GM23338 (cell line): ENCODE measurements at regions not wholly inside any gene's neighbourhood (a gene's known extent, or its start where the extent isn't known, plus 50 kb on each side); places are given as distances from the start of the nearest gene placed in this dataset.

Experiments
- EZH2 ChIP-seq: fragments of 200-600 bp; sonication (generic); IDR thresholded peaks from one replicate; pipeline ENCODE4 v1.8.0; 2017; ENCODE audit warnings: antibody characterized with exemption, mild to moderate bottlenecking, low read depth; ENCODE audit not compliant: unreplicated experiment
- EZH2phosphoT487 ChIP-seq: fragments of 200-600 bp; sonication (generic); IDR thresholded peaks from one replicate; pipeline ENCODE4 v1.8.1; 2018; ENCODE audit warnings: antibody characterized with exemption; ENCODE audit not compliant: unreplicated experiment
- JUNB ChIP-seq: IDR thresholded peaks from one replicate; pipeline ENCODE4 v1.6.1; 2016; ENCODE audit warnings: antibody characterized with exemption; ENCODE audit not compliant: unreplicated experiment
- POLR2AphosphoS5 ChIP-seq: IDR thresholded peaks from 2 replicates; pipeline ENCODE4 v1.6.1; 2016; ENCODE audit warnings: antibody characterized with exemption, low read depth
- ZNF331 ChIP-seq: fragments of 250-450 bp; sonication (Bioruptor Pico); IDR thresholded peaks from 2 replicates; pipeline ENCODE4 v1.5.0; 2020; ENCODE audit warnings: low read depth, mild to moderate bottlenecking, moderate library complexity
- TF ChIP-seq, protein P1 (sequence below): IDR thresholded peaks from one replicate; pipeline ENCODE4 v1.6.1; 2018; ENCODE audit warnings: antibody characterized with exemption; ENCODE audit not compliant: unreplicated experiment
- TF ChIP-seq, protein P2 (sequence below), 2 experiments: fragments of 200-600 bp in 1 of 2; sonication (generic) in 1 of 2; conservative IDR thresholded peaks; 2 replicates each; pipeline versions ENCODE4 v1.5.1 to v1.6.1; 2016 to 2017; ENCODE audit warnings: antibody characterized with exemption in 2 of 2, low read depth in 2 of 2, mild to moderate bottlenecking in 2 of 2, moderate library complexity in 1 of 2

DNA sequence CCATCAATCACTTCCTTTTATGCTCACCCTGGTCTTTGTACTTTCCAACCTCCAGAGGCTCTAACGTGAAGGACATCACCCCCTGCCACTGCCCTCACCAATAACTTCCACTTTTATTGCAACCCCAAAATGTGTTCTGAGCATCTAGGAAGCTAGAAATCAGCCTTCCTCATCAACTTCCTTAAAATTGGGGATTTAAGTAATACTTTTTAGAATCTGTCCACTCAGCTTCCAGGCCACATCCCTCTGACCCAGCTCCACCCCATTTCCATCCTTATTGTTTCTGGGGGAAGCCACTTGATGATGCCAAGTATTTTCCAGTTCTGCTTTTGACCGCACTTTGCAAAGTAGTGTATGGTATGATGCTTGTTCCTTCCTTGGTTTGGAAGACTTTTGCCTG lies 73.5 kb upstream of the XCR1 start:
- TF ChIP-seq, protein P1, sequence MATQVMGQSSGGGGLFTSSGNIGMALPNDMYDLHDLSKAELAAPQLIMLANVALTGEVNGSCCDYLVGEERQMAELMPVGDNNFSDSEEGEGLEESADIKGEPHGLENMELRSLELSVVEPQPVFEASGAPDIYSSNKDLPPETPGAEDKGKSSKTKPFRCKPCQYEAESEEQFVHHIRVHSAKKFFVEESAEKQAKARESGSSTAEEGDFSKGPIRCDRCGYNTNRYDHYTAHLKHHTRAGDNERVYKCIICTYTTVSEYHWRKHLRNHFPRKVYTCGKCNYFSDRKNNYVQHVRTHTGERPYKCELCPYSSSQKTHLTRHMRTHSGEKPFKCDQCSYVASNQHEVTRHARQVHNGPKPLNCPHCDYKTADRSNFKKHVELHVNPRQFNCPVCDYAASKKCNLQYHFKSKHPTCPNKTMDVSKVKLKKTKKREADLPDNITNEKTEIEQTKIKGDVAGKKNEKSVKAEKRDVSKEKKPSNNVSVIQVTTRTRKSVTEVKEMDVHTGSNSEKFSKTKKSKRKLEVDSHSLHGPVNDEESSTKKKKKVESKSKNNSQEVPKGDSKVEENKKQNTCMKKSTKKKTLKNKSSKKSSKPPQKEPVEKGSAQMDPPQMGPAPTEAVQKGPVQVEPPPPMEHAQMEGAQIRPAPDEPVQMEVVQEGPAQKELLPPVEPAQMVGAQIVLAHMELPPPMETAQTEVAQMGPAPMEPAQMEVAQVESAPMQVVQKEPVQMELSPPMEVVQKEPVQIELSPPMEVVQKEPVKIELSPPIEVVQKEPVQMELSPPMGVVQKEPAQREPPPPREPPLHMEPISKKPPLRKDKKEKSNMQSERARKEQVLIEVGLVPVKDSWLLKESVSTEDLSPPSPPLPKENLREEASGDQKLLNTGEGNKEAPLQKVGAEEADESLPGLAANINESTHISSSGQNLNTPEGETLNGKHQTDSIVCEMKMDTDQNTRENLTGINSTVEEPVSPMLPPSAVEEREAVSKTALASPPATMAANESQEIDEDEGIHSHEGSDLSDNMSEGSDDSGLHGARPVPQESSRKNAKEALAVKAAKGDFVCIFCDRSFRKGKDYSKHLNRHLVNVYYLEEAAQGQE, result no peak
- TF ChIP-seq, protein P2, sequence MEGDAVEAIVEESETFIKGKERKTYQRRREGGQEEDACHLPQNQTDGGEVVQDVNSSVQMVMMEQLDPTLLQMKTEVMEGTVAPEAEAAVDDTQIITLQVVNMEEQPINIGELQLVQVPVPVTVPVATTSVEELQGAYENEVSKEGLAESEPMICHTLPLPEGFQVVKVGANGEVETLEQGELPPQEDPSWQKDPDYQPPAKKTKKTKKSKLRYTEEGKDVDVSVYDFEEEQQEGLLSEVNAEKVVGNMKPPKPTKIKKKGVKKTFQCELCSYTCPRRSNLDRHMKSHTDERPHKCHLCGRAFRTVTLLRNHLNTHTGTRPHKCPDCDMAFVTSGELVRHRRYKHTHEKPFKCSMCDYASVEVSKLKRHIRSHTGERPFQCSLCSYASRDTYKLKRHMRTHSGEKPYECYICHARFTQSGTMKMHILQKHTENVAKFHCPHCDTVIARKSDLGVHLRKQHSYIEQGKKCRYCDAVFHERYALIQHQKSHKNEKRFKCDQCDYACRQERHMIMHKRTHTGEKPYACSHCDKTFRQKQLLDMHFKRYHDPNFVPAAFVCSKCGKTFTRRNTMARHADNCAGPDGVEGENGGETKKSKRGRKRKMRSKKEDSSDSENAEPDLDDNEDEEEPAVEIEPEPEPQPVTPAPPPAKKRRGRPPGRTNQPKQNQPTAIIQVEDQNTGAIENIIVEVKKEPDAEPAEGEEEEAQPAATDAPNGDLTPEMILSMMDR (conservative IDR thresholded peaks at IDR 0.05; ENCODE audit: low read depth in 2 of 2), result no peak
- TF ChIP-seq POLR2AphosphoS5, result no peak
- no peak for TF ChIP-seq EZH2phosphoT487
- TF ChIP-seq EZH2, result no peak
- no peak for TF ChIP-seq ZNF331 (CRISPR knock-in tag)
- no peak for TF ChIP-seq JUNB
